Heart right ventricle (tissue), 16 donors: ENCODE measurements at regions not wholly inside any gene's neighbourhood (a gene's known extent, or its start where the extent isn't known, plus 50 kb on each side); places are given as distances from the start of the nearest gene placed in this dataset.

Experiments used
- ATAC-seq, 8 donors: fragments of 200-7000 bp; cut with Tn5 transposase; one replicate each; pipeline ENCODE4 v1.9.1; 2020; ENCODE audit warnings: mild to moderate bottlenecking in 8 of 8, moderate library complexity in 8 of 8, moderate number of reproducible peaks in 1 of 8
- DNase-seq, 2 donors: peaks; one replicate each; pipeline ENCODE4 v3.0.0-alpha.2; 2020
- H3K27ac ChIP-seq, 10 donors: fragments of 200-600 bp; sonication (generic) in 2 of 10; one replicate each; pipeline versions ENCODE4 v1.5.0 to v1.8.0; 2020 to 2022; ENCODE audit warnings: mild to moderate bottlenecking in 3 of 10
- H3K27me3 ChIP-seq, 7 donors: fragments of 200-600 bp; one replicate each; pipeline ENCODE4 v1.8.0; 2021 to 2022; ENCODE audit warnings: mild to moderate bottlenecking in 2 of 7
- H3K36me3 ChIP-seq, 9 donors: fragments of 200-600 bp; sonication (generic) in 1 of 9; one replicate each; pipeline versions ENCODE4 v1.5.0 to v1.8.0; 2020 to 2022; ENCODE audit warnings: mild to moderate bottlenecking in 2 of 9
- H3K4me1 ChIP-seq, 9 donors: fragments of 200-600 bp; sonication (generic) in 1 of 9; one replicate each; pipeline versions ENCODE4 v1.5.0 to v1.8.0; 2020 to 2022; ENCODE audit warnings: mild to moderate bottlenecking in 4 of 9
- H3K4me3 ChIP-seq, 10 donors: fragments of 200-600 bp; sonication (generic) in 2 of 10; one replicate each; pipeline versions ENCODE4 v1.5.0 to v1.8.0; 2020 to 2022; ENCODE audit warnings: mild to moderate bottlenecking in 7 of 10, moderate library complexity in 2 of 10
- H3K9me3 ChIP-seq, 11 donors: fragments of 200-600 bp in 10 of 11; sonication (generic) in 2 of 11; one replicate each; pipeline versions ENCODE4 v1.5.0 to v1.8.0; 2013 to 2022; ENCODE audit warnings: mild to moderate bottlenecking in 2 of 11, control low read depth in 1 of 11, moderate library complexity in 1 of 11
- CTCF ChIP-seq, 9 donors: fragments of 200-600 bp; sonication (generic) in 2 of 9; IDR thresholded peaks; one replicate each; pipeline versions ENCODE4 v1.5.0 to v1.8.0; 2021 to 2022; ENCODE audit warnings: antibody characterized with exemption in 9 of 9, mild to moderate bottlenecking in 5 of 9, moderate library complexity in 1 of 9
- WGBS, 2 donors: extraction: QIAGEN DNeasy Blood & Tissue Kit; methylation state at CpG; one replicate each; pipeline ENCODE4 v1.1.7; 2013; ENCODE audit warnings: inconsistent platforms in 1 of 2; 5-methylcytosine and 5-hydroxymethylcytosine counted together
- intact Hi-C, 10 donors: fragments of 100-400 bp; cut with DNase I; formaldehyde crosslinking; loops; one replicate each; pipeline versions ENCODE4 v1.11.1 to v1.14.2; 2022
- donor health status: Arrhythmogenic right ventricular cardiomyopathy.
- donor health status: ischemic (EF 13 %, LVEDD 7.1; RV severe dilation, severe dysfunction).
- donor health status: healthy with polysubstance abuse.
- donor health status: DM: no; HTN: yes; CAD: no.
- donor health status: DM: no; HTN: no; CAD: no.
- donor health status: ischemic (EF 25% LVEDD 6.9; RV normal size, moderate dysfunction).
- donor health status: ischemic (EF 25% LVEDD 5.7; RV mildly dilated, moderate dysfunction).
- donor health status: healthy.
- donor health status: DM: yes; HTN: yes; CAD: no.
- donor health status: Ischemic cardiomyopathy.
- donor health status: ischemic (EF 35%, LVEDD 5.7; RV mildly dilated, moderate dysfunction).
- donor health status: nonischemic (EF 11% LVEDD 7.7; RV severe dilation, severe dysfunction).
- donor health status: DM: yes; HTN: yes; CAD: no.
- donor health status: PGD.
- donor health status: ischemic (EF 29% LVEDD 5.4; RV normal size, mild dysfunction).
- donor health status: nonischemic (EF 23%, LVEDD 6.1; RV moderate dilation, normal function).

- TF ChIP-seq CTCF (IDR thresholded peaks at IDR 0.05): no peak
- intact Hi-C loops: no loop called here
- Histone ChIP-seq H3K4me3 (no peak overlapping the region), H3K27ac (no peak overlapping the region), H3K27me3 (peaks cover 0 to 13% (median 0%) of the 10 kb centered on the region in 7 donors), H3K36me3 (no peaks in the 10 kb centered on the region), H3K4me1 (no peaks in the 10 kb centered on the region), H3K9me3 (peaks cover 0 to 4% (median 0%) of the 10 kb centered on the region in 11 donors)
- ATAC-seq (no peak), DNase-seq (no peak)
- 80 to 81% methylated on average over 13 of the region's 13 CpGs for WGBS, 2 donors
These were observed 152.9 kb upstream of the IRX2 start for GRCh38 chr5:2904399-2904798.

GRCh38 chr5:2903451-2904395 lies 152.2 kb upstream of the IRX2 start:
- WGBS, 2 donors: 88 to 90% methylated on average over 29 to 30 of the region's 30 CpGs
- H3K4me1 ChIP-seq: no peaks in the 10 kb centered on the region
- TF ChIP-seq CTCF (IDR thresholded peaks at IDR 0.05): no peak
- no peak for ATAC-seq
- H3K9me3 ChIP-seq: peaks cover 0 to 4% (median 0%) of the 10 kb centered on the region in 11 donors
- H3K36me3 ChIP-seq: no peaks in the 10 kb centered on the region
- H3K4me3 ChIP-seq: no peak overlapping the region
- H3K27me3 ChIP-seq: peaks cover 0 to 13% (median 0%) of the 10 kb centered on the region in 7 donors
- intact Hi-C loops: no loop called here
- no peak for DNase-seq
- H3K27ac ChIP-seq: no peak overlapping the region

- Histone ChIP-seq H3K4me3 (no peak overlapping the region), H3K9me3 (peaks cover 0 to 4% (median 0%) of the 10 kb centered on the region in 11 donors), H3K36me3 (no peaks in the 10 kb centered on the region), H3K27me3 (peaks cover 0 to 13% (median 0%) of the 10 kb centered on the region in 7 donors), H3K27ac (no peak overlapping the region), H3K4me1 (no peaks in the 10 kb centered on the region)
- TF ChIP-seq CTCF (IDR thresholded peaks at IDR 0.05): no peak
- DNase-seq (no peak), ATAC-seq (no peak)
- intact Hi-C loops: no loop called here
- 86 to 88% methylated on average over 13 of the region's 13 CpGs for WGBS, 2 donors
These were observed 151.3 kb upstream of the IRX2 start for GRCh38 chr5:2902742-2903297.

GRCh38 chr5:2902186-2902585 lies 150.7 kb upstream of the IRX2 start:
- 74% methylated on average over 5 of the region's 5 CpGs for WGBS, 2 donors
- ATAC-seq (no peak), DNase-seq (no peak)
- no peaks in the 10 kb centered on the region for H3K4me1 ChIP-seq
- intact Hi-C loops: no loop called here
- peaks cover 0 to 13% (median 0%) of the 10 kb centered on the region in 7 donors for H3K27me3 ChIP-seq
- no peak for TF ChIP-seq CTCF (IDR thresholded peaks at IDR 0.05)
- no peak overlapping the region for H3K27ac ChIP-seq
- H3K4me3 ChIP-seq: no peak overlapping the region
- no peaks in the 10 kb centered on the region for H3K36me3 ChIP-seq
- H3K9me3 ChIP-seq: peaks cover 0 to 4% (median 0%) of the 10 kb centered on the region in 11 donors
